Naive thymus-derived CD8-positive, alpha-beta T cell (primary cell): ENCODE measurements at regions not wholly inside any gene's neighbourhood (a gene's known extent, or its start where the extent isn't known, plus 50 kb on each side); places are given as distances from the start of the nearest gene placed in this dataset.

Source experiments
- ATAC-seq, 2 donors: fragments of 150-1000 bp; cut with Tn5 transposase in 1 of 2; sonication (Bioruptor Pico), chemical (Tn5 transposase) in 1 of 2; 1 replicate in 1 of 2; 2 replicates in 1 of 2; pipeline ENCODE4 v1.10.0; 2021; ENCODE audit warnings: mild to moderate bottlenecking in 2 of 2, moderate library complexity in 2 of 2
- POLR2A ChIA-PET: fragments of 350-600 bp; sonication (Branson Sonifier 250); formaldehyde crosslinking; loops from one replicate; lab custom pipeline; 2021; ENCODE audit warnings: antibody characterized with exemption; lab: Charles Lee
- DNase-seq, 10 donors: peaks; one replicate each; pipeline versions ENCODE4 v3.0.0 to v3.0.0-alpha.2; 2020 to 2022
- H3K27ac Mint-ChIP-seq, 10 donors: one replicate each; pipeline ENCODE4 v1.8.0; 2020 to 2022; ENCODE audit warnings: mild to moderate bottlenecking in 10 of 10, mixed read lengths in 10 of 10, moderate library complexity in 4 of 10, inconsistent platforms in 1 of 10
- H3K27me3 Mint-ChIP-seq, 5 donors: one replicate each; pipeline ENCODE4 v1.8.0; 2021 to 2022; ENCODE audit warnings: mixed read lengths in 5 of 5
- H3K36me3 Mint-ChIP-seq, 3 donors: one replicate each; pipeline ENCODE4 v1.8.0; 2020 to 2022; ENCODE audit warnings: mixed read lengths in 3 of 3, mild to moderate bottlenecking in 2 of 3, inconsistent platforms in 1 of 3
- H3K4me1 Mint-ChIP-seq, 4 donors: one replicate each; pipeline ENCODE4 v1.8.0; 2021 to 2022; ENCODE audit warnings: mixed read lengths in 4 of 4
- H3K4me3 Mint-ChIP-seq, 10 donors: one replicate each; pipeline ENCODE4 v1.8.0; 2020 to 2022; ENCODE audit warnings: mild to moderate bottlenecking in 10 of 10, mixed read lengths in 10 of 10, moderate library complexity in 6 of 10, inconsistent platforms in 1 of 10
- H3K9me3 Mint-ChIP-seq, 9 donors: one replicate each; pipeline ENCODE4 v1.8.0; 2020 to 2022; ENCODE audit warnings: mixed read lengths in 9 of 9, mild to moderate bottlenecking in 3 of 9, inconsistent platforms in 1 of 9, moderate library complexity in 1 of 9

- H3K4me1 Mint-ChIP-seq: no peaks in the 10 kb centered on the region
- POLR2A ChIA-PET: no interaction called here
- H3K27me3 Mint-ChIP-seq: peaks cover 0 to 4% (median 0%) of the 10 kb centered on the region in 5 donors
- H3K4me3 Mint-ChIP-seq: no peak overlapping the region
- no peak overlapping the region for H3K27ac Mint-ChIP-seq
- no peak for DNase-seq
- H3K9me3 Mint-ChIP-seq: peaks cover 7 to 45% (median 16%) of the 10 kb centered on the region in 9 donors
- peaks cover 0 to 7% (median 0%) of the 10 kb centered on the region in 3 donors for H3K36me3 Mint-ChIP-seq
- ATAC-seq: no peak
These were observed 54.6 kb upstream of the DEPDC1 start for GRCh38 chr1:68551459-68551858.

DNA sequence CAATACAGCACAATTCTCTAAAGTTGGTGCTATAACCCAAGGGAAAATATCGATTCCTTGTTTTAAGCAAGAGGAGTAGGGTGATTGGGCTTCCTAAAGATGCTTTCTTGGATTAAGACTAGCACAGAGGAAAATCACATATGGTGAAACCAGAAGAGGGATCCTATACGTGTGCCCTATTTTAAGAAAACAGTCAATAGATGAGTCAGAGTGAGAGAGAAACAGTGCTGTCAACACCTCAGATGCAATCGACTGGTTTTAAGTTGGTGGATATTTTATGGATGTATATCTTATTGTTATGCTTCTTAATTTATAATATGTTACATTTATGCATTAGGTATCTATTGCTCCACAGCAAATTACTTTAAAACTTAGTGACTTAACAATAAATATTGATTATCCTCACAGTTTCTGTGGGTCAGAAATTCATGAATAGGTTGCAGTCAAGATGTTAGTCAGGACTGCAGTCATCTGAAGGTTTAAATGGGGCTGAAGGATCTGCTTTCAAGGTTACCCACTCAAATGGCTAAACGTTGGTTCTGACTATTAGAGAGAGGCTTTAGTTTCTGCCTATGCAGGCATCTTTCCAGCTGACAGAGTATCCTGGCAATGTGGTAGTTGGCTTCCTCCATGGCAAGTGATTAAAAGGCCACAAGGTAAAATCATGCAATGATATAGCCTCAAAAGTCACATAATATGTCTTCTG lies 61.6 kb upstream of the DEPDC1 start:
- ATAC-seq: no peak
- Mint-ChIP-seq H3K4me3 (no peak overlapping the region), H3K27ac (no peak overlapping the region), H3K9me3 (peaks cover 5 to 21% (median 10%) of the 10 kb centered on the region in 9 donors), H3K36me3 (peaks cover 0 to 4% (median 0%) of the 10 kb centered on the region in 3 donors), H3K4me1 (no peaks in the 10 kb centered on the region), H3K27me3 (peaks cover 0 to 3% (median 0%) of the 10 kb centered on the region in 5 donors)
- no peak for DNase-seq
- POLR2A ChIA-PET: no interaction called here

DNA sequence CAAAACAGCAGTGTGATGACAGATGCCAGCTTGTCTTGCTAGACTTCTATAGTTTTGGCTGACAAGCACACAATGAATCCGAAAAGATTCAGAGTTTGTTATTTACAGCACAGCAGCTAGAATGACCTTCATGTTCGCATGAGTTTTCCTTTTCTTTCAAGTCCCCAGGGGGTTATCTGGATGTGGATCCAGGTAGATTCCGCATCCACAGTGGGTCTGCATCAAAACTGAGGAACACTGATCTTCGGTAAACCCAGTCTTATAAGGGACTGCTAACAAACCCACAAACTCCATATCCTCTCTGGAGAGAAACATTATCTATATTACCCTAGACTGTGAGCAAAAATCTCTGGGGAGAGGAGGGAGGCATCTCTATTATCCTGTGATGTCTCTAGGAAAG lies 69.0 kb upstream of the DEPDC1 start:
- H3K27ac Mint-ChIP-seq: no peak overlapping the region
- POLR2A ChIA-PET: no interaction called here
- no peak overlapping the region for H3K4me3 Mint-ChIP-seq
- DNase-seq: no peak
- no peak for ATAC-seq
- no peaks in the 10 kb centered on the region for H3K36me3 Mint-ChIP-seq
- peaks cover 0 to 6% (median 0%) of the 10 kb centered on the region in 5 donors for H3K27me3 Mint-ChIP-seq
- no peaks in the 10 kb centered on the region for H3K4me1 Mint-ChIP-seq
- peaks cover 0 to 11% (median 4%) of the 10 kb centered on the region in 9 donors for H3K9me3 Mint-ChIP-seq

DNA sequence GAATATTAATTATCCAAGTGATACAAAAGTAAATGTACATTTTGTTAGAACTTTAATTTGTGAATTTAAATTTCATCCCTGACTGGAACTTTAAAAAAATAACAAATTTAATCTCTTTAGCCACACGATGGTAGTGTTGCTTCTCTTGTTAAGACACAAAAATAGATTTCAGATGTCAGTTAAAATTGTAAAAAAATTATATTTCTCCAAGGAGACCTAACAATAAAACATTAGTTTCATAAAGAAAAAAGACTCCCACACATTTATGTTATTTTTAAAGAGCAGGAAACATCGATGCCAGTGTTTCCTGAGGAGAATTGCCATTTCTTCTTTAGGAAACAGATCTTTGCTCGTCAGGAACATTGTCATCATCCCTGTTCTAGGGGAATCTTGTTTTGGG lies 74.0 kb upstream of the DEPDC1 start:
- Mint-ChIP-seq H3K4me3 (no peak overlapping the region), H3K9me3 (peaks cover 0 to 7% (median 3%) of the 10 kb centered on the region in 9 donors), H3K4me1 (no peaks in the 10 kb centered on the region), H3K27ac (no peak overlapping the region), H3K36me3 (peaks cover 0 to 4% (median 0%) of the 10 kb centered on the region in 3 donors), H3K27me3 (peaks cover 0 to 7% (median 4%) of the 10 kb centered on the region in 5 donors)
- ATAC-seq: no peak
- no peak for DNase-seq
- POLR2A ChIA-PET: no interaction called here

DNA sequence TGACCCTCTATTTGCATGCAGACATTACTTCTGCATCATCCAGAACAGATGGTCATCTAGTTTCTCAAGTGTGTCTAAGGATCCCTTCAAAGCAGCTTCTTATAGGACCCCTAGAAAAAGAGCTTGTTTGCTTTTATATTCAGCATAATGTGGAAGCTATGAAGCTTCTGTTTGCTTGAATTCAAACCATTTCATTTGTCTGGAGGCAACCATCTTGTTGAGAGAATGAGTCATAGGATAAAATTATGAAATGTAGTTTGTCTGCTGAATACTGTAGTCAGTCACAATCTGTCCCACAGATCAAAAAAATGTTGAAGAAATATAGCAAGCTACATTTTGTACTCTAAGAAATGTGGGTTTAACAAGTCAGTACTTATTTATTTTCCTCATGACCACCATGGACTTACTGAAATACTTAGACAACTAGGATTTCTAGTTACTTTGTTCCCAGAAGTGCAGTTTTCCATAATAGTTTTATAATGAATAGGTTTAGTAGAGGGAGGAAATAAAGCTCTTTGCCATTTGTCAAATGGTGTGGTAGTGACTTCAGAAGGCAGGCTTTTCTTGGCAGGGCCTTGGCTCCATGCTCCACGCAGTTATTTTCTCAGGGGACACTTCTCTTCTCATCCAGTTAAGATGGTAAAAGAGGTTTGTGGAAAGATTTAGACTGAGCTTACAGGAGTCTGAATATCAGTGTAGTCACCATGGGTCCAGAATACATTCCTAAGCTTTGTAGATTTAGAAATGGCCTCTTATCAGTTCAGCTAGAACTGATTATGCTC lies 74.8 kb upstream of the DEPDC1 start:
- Mint-ChIP-seq H3K27me3 (peaks cover 0 to 10% (median 6%) of the 10 kb centered on the region in 5 donors), H3K4me3 (no peak overlapping the region), H3K36me3 (peaks cover 0 to 4% (median 0%) of the 10 kb centered on the region in 3 donors), H3K27ac (no peak overlapping the region), H3K9me3 (peaks cover 0 to 9% (median 3%) of the 10 kb centered on the region in 9 donors), H3K4me1 (no peaks in the 10 kb centered on the region)
- ATAC-seq (no peak), DNase-seq (no peak)
- POLR2A ChIA-PET: no interaction called here

GRCh38 chr1:68585351-68585750 lies 88.5 kb upstream of the DEPDC1 start:
- no peak for ATAC-seq

DNA sequence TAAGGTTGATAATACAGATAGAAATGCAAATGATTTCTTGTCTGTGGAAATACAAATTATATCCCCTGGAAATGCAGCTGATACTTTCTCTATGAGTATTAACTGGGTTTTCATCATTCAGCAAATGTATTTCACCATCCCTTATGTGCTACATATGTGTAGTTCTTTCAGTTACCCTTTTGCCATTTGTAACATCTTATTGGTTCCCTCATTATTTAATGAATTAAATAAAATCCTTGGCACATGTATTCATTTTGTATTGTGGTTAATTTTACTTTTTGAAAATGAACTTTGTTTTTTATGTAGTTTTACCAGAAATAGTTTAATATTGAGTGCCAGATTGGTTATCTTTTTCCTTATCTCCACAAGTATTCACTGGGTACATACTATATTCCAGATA lies 89.9 kb upstream of the DEPDC1 start:
- ATAC-seq (no peak), DNase-seq (no peak)
- Mint-ChIP-seq H3K4me3 (no peak overlapping the region), H3K27ac (no peak overlapping the region), H3K4me1 (no peaks in the 10 kb centered on the region), H3K27me3 (no peaks in the 10 kb centered on the region), H3K9me3 (peaks cover 4 to 24% (median 14%) of the 10 kb centered on the region in 9 donors), H3K36me3 (no peaks in the 10 kb centered on the region)
- POLR2A ChIA-PET: no interaction called here

More at GRCh38 chr1:68585351-68585750, 88.5 kb upstream of the DEPDC1 start:
- no peaks in the 10 kb centered on the region for H3K36me3 Mint-ChIP-seq
- POLR2A ChIA-PET: no interaction called here
- no peak overlapping the region for H3K27ac Mint-ChIP-seq
- H3K4me1 Mint-ChIP-seq: no peaks in the 10 kb centered on the region
- H3K27me3 Mint-ChIP-seq: no peaks in the 10 kb centered on the region
- H3K9me3 Mint-ChIP-seq: peaks cover 4 to 23% (median 14%) of the 10 kb centered on the region in 9 donors
- no peak overlapping the region for H3K4me3 Mint-ChIP-seq
- DNase-seq: no peak

- POLR2A ChIA-PET: no interaction called here
- H3K9me3 Mint-ChIP-seq: peaks cover 3 to 21% (median 10%) of the 10 kb centered on the region in 9 donors
These were observed 91.4 kb upstream of the DEPDC1 start for GRCh38 chr1:68588304-68588703.

DNA sequence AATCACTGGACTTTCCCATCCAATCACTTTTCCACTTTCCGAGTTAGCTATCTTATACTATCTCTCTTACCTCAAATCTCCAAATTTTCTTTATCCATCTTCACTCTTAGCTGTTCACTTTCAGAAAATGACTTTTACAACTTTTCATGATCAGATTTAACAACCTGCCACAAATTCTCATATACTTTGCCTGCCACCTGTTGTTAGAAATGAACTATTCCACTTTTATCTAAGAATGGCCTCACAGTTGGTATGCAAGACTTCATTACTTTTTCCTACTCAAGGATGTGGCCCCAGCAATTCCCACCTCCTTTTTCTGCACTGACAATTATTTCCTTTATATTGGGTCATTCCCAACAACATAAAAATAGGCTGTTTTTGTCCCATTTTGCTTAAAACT lies 93.6 kb upstream of the DEPDC1 start:
- no peak for ATAC-seq
- no peak overlapping the region for H3K4me3 Mint-ChIP-seq
- POLR2A ChIA-PET: no interaction called here
- H3K27ac Mint-ChIP-seq: no peak overlapping the region
- no peaks in the 10 kb centered on the region for H3K36me3 Mint-ChIP-seq
- DNase-seq: no peak
- no peaks in the 10 kb centered on the region for H3K27me3 Mint-ChIP-seq
- H3K4me1 Mint-ChIP-seq: no peaks in the 10 kb centered on the region
- peaks cover 0 to 15% (median 5%) of the 10 kb centered on the region in 9 donors for H3K9me3 Mint-ChIP-seq

More at GRCh38 chr1:68588304-68588703, 91.4 kb upstream of the DEPDC1 start:
- no peak overlapping the region for H3K4me3 Mint-ChIP-seq
- H3K4me1 Mint-ChIP-seq: no peaks in the 10 kb centered on the region
- H3K36me3 Mint-ChIP-seq: no peaks in the 10 kb centered on the region
- H3K27me3 Mint-ChIP-seq: no peaks in the 10 kb centered on the region
- DNase-seq: no peak
- H3K27ac Mint-ChIP-seq: no peak overlapping the region
- no peak for ATAC-seq

- H3K4me3 Mint-ChIP-seq: no peak overlapping the region
- no peaks in the 10 kb centered on the region for H3K36me3 Mint-ChIP-seq
- H3K9me3 Mint-ChIP-seq: peaks cover 0 to 25% (median 5%) of the 10 kb centered on the region in 9 donors
- POLR2A ChIA-PET: no interaction called here
- H3K27ac Mint-ChIP-seq: no peak overlapping the region
- ATAC-seq: no peak
- H3K4me1 Mint-ChIP-seq: no peaks in the 10 kb centered on the region
- DNase-seq: no peak
- H3K27me3 Mint-ChIP-seq: peaks cover 0 to 1% (median 0%) of the 10 kb centered on the region in 5 donors
These were observed 98.0 kb upstream of the DEPDC1 start for GRCh38 chr1:68594851-68595250.

GRCh38 chr1:68600049-68600661 lies 103.3 kb upstream of the DEPDC1 start:
- Mint-ChIP-seq H3K4me3 (no peak overlapping the region), H3K4me1 (no peaks in the 10 kb centered on the region), H3K36me3 (no peaks in the 10 kb centered on the region), H3K27me3 (peaks cover 0 to 1% (median 0%) of the 10 kb centered on the region in 5 donors), H3K27ac (no peak overlapping the region), H3K9me3 (peaks cover 0 to 10% (median 3%) of the 10 kb centered on the region in 9 donors)
- POLR2A ChIA-PET: no interaction called here
- ATAC-seq (no peak), DNase-seq (no peak)

- H3K4me1 Mint-ChIP-seq: no peaks in the 10 kb centered on the region
- POLR2A ChIA-PET: no interaction called here
- no peak overlapping the region for H3K27ac Mint-ChIP-seq
- H3K4me3 Mint-ChIP-seq: no peak overlapping the region
- no peaks in the 10 kb centered on the region for H3K27me3 Mint-ChIP-seq
- no peak for DNase-seq
- peaks cover 6 to 33% (median 20%) of the 10 kb centered on the region in 9 donors for H3K9me3 Mint-ChIP-seq
- ATAC-seq: no peak
- H3K36me3 Mint-ChIP-seq: peaks cover 0 to 8% (median 0%) of the 10 kb centered on the region in 3 donors
These were observed 111.4 kb upstream of the DEPDC1 start for GRCh38 chr1:68608289-68608688.

- Mint-ChIP-seq H3K27me3 (no peaks in the 10 kb centered on the region), H3K4me3 (no peak overlapping the region)
- no peak for ATAC-seq
These were observed 118.4 kb upstream of the DEPDC1 start for GRCh38 chr1:68615312-68615711.

More at GRCh38 chr1:68615312-68615711, 118.4 kb upstream of the DEPDC1 start:
- no peak for DNase-seq
- H3K9me3 Mint-ChIP-seq: peaks cover 8 to 55% (median 29%) of the 10 kb centered on the region in 9 donors
- POLR2A ChIA-PET: no interaction called here
- H3K27ac Mint-ChIP-seq: no peak overlapping the region
- H3K4me1 Mint-ChIP-seq: no peaks in the 10 kb centered on the region
- peaks cover 0 to 8% (median 2%) of the 10 kb centered on the region in 3 donors for H3K36me3 Mint-ChIP-seq
